ENCODE measurements at regions not wholly inside any gene's neighbourhood (a gene's known extent, or its start where the extent isn't known, plus 50 kb on each side); places are given as distances from the start of the nearest gene placed in this dataset.

GRCh38 chr6:43850314-43851203 lies 80.5 kb downstream of the VEGFA start:
- no peaks in the 10 kb centered on the region for H3K9me3 ChIP-seq (ENCODE audit: insufficient read depth, low read depth)
- H3F3A ChIP-seq (ENCODE audit: insufficient read depth, low read depth): peaks cover 10% of the 10 kb centered on the region; the same call in 1 of the 2 replicates
- no peaks in the 10 kb centered on the region for H4K20me1 ChIP-seq (ENCODE audit: insufficient read depth)
- intact Hi-C loops (cut with micrococcal nuclease; ENCODE audit: unreplicated experiment): loop anchor here (5.0 kb wide), 1 partner anchor 78 kb away; the partner anchor contains the start of gene VEGFA
- H3K4me2 ChIP-seq: peak overlapping the region; percentile 6; the same call in 1 of the 2 replicates
- no peaks in the 10 kb centered on the region for H3K36me3 ChIP-seq (ENCODE audit: low read depth)
- no peaks in the 10 kb centered on the region for H3K27me3 ChIP-seq (ENCODE audit: insufficient read depth, low read depth)
- H3K27ac ChIP-seq: no peak overlapping the region
- H2AFZ ChIP-seq: no peak overlapping the region
- POLR2A ChIA-PET (ENCODE audit: unreplicated experiment): no interaction called here
- TF ChIP-seq CTCF (conservative IDR thresholded peaks at IDR 0.05): no peak
- no peak for TF ChIP-seq EZH2 (IDR thresholded peaks at IDR 0.05; ENCODE audit: low read depth)
- no peaks in the 10 kb centered on the region for H3K79me2 ChIP-seq (ENCODE audit: low read depth)
- no peaks in the 10 kb centered on the region for H3K9me2 ChIP-seq (ENCODE audit: insufficient read depth)
- no TSS peak for BruUV-seq (replicated peaks)
- H3K4me3 ChIP-seq: no peak overlapping the region
- CTCF ChIA-PET: interaction anchor here (0.5 kb wide), 1 partner anchor 78 kb away, joined by 3 read pairs; no protein-coding TSS in a partner anchor
- peaks cover 36% of the 10 kb centered on the region for H3K4me1 ChIP-seq (replicated peaks; ENCODE audit: insufficient read depth)
- DNase-seq: no peak

GRCh38 chr6:43849844-43850243 lies 79.8 kb downstream of the VEGFA start:
- Histone ChIP-seq H3K27ac (no peak overlapping the region), H3K79me2 (ENCODE audit: low read depth) (no peaks in the 10 kb centered on the region), H3K9me2 (ENCODE audit: insufficient read depth) (no peaks in the 10 kb centered on the region), H3K36me3 (ENCODE audit: low read depth) (no peaks in the 10 kb centered on the region), H3K9me3 (ENCODE audit: insufficient read depth, low read depth) (no peaks in the 10 kb centered on the region), H3K4me2 (no peak overlapping the region), H3K27me3 (ENCODE audit: insufficient read depth, low read depth) (no peaks in the 10 kb centered on the region), H3K4me1 (replicated peaks; ENCODE audit: insufficient read depth) (peaks cover 36% of the 10 kb centered on the region), H3K4me3 (no peak overlapping the region), H3F3A (ENCODE audit: insufficient read depth, low read depth) (0 out of 2 replicates have a peak, but pooled peaks cover 9% of the 10 kb centered on the region), H2AFZ (no peak overlapping the region), H4K20me1 (ENCODE audit: insufficient read depth) (no peaks in the 10 kb centered on the region)
- no TSS peak for BruUV-seq (replicated peaks)
- intact Hi-C loops (cut with micrococcal nuclease; ENCODE audit: unreplicated experiment): loop anchor here (5.0 kb wide), 1 partner anchor 78 kb away; the partner anchor contains the start of gene VEGFA
- TF ChIP-seq CTCF (conservative IDR thresholded peaks at IDR 0.05) (no peak), EZH2 (IDR thresholded peaks at IDR 0.05; ENCODE audit: low read depth) (no peak)
- CTCF ChIA-PET: no interaction called here
- POLR2A ChIA-PET (ENCODE audit: unreplicated experiment): no interaction called here
- DNase-seq: no peak

GRCh38 chr6:43848671-43849391 lies 78.8 kb downstream of the VEGFA start:
- no peaks in the 10 kb centered on the region for H3K9me2 ChIP-seq (ENCODE audit: insufficient read depth)
- CTCF ChIA-PET: no interaction called here
- no peak overlapping the region for H3K27ac ChIP-seq
- H3K79me2 ChIP-seq (ENCODE audit: low read depth): no peaks in the 10 kb centered on the region
- peaks cover 37% of the 10 kb centered on the region for H3K4me1 ChIP-seq (replicated peaks; ENCODE audit: insufficient read depth)
- H3F3A ChIP-seq (ENCODE audit: insufficient read depth, low read depth): 0 out of 2 replicates have a peak, but pooled peaks cover 9% of the 10 kb centered on the region
- H3K36me3 ChIP-seq (ENCODE audit: low read depth): no peaks in the 10 kb centered on the region
- no peak overlapping the region for H3K4me3 ChIP-seq
- TF ChIP-seq CTCF (conservative IDR thresholded peaks at IDR 0.05): no peak
- TF ChIP-seq EZH2 (IDR thresholded peaks at IDR 0.05; ENCODE audit: low read depth): no peak
- H4K20me1 ChIP-seq (ENCODE audit: insufficient read depth): no peaks in the 10 kb centered on the region
- POLR2A ChIA-PET (ENCODE audit: unreplicated experiment): no interaction called here
- intact Hi-C loops (cut with micrococcal nuclease; ENCODE audit: unreplicated experiment): no loop called here
- DNase-seq: no peak
- H3K9me3 ChIP-seq (ENCODE audit: insufficient read depth, low read depth): no peaks in the 10 kb centered on the region
- H3K27me3 ChIP-seq (ENCODE audit: insufficient read depth, low read depth): no peaks in the 10 kb centered on the region
- no peak overlapping the region for H2AFZ ChIP-seq
- no peak overlapping the region for H3K4me2 ChIP-seq
- BruUV-seq (replicated peaks): no TSS peak

All from PC-9 (cell line).